Stimulated activated CD4-positive, alpha-beta T cell treated with anti-CD3 and anti-CD28 coated beads, TNF-alpha, amount 100 ng/mL, for 24 hours (primary cell): ENCODE measurements at regions not wholly inside any gene's neighbourhood (a gene's known extent, or its start where the extent isn't known, plus 50 kb on each side); places are given as distances from the start of the nearest gene placed in this dataset.

ENCODE experiments used
- DNase-seq, 3 experiments: peaks; one replicate each; pipeline ENCODE4 v3.0.0-alpha.2; 2020; ENCODE audit warnings: low read depth in 3 of 3

- no peak for DNase-seq
Observed at GRCh38 chr10:110434489-110435096, 63.1 kb upstream of the DUSP5 start.

GRCh38 chr10:110436554-110437350 lies 61.0 kb upstream of the DUSP5 start:
- no peak for DNase-seq

- DNase-seq = no peak
Observed at GRCh38 chr10:110437351-110437605, 60.4 kb upstream of the DUSP5 start.

GRCh38 chr10:110437761-110438341 lies 59.9 kb upstream of the DUSP5 start:
- no peak for DNase-seq

GRCh38 chr10:110442746-110443145 lies 55.0 kb upstream of the DUSP5 start:
- DNase-seq = no peak

- DNase-seq = no peak
Observed at GRCh38 chr10:110443239-110444003, 54.3 kb upstream of the DUSP5 start.

- no peak for DNase-seq
Observed at GRCh38 chr10:110444004-110444337, 53.7 kb upstream of the DUSP5 start.

GRCh38 chr10:110445871-110446270 lies 51.8 kb upstream of the DUSP5 start:
- no peak for DNase-seq

GRCh38 chr10:110446277-110446676 lies 51.4 kb upstream of the DUSP5 start:
- DNase-seq = no peak

- no peak for DNase-seq
Observed at GRCh38 chr10:110446954-110447608, 50.6 kb upstream of the DUSP5 start.

- no peak for DNase-seq
Observed at GRCh38 chr10:110447886-110448285, 49.8 kb upstream of the DUSP5 start.
